AG20443 (cell line): ENCODE measurements at regions not wholly inside any gene's neighbourhood (a gene's known extent, or its start where the extent isn't known, plus 50 kb on each side); places are given as distances from the start of the nearest gene placed in this dataset.
"Not testable (repeated sequence)": the region's sequence is repeated elsewhere in the genome, so short reads cannot be mapped to it uniquely, and the experiment has no call there.

Experiments
- DNase-seq: peaks from one replicate; pipeline ENCODE4 v3.0.0; 2012; ENCODE audit warnings: low spot score, mixed read lengths

GRCh38 chrX:112367065-112367464 lies 284.5 kb upstream of the TRPC5 start:
- DNase-seq = no peak

GRCh38 chrX:112359906-112360305 lies 277.3 kb upstream of the TRPC5 start:
- no peak for DNase-seq

- no peak for DNase-seq
These were observed 273.4 kb upstream of the TRPC5 start for GRCh38 chrX:112355931-112356330.

GRCh38 chrX:112341598-112341997 lies 259.0 kb upstream of the TRPC5 start:
- peak; percentile 10 for DNase-seq

- no peak for DNase-seq
These were observed 230.6 kb upstream of the TRPC5 start for GRCh38 chrX:112313201-112313600.

- no peak for DNase-seq
These were observed 223.5 kb upstream of the TRPC5 start for GRCh38 chrX:112306027-112306426.

- DNase-seq = no peak
These were observed 197.4 kb upstream of the TRPC5 start for GRCh38 chrX:112279940-112280339.

- DNase-seq = no peak
These were observed 188.4 kb upstream of the TRPC5 start for GRCh38 chrX:112270991-112271390.

GRCh38 chrX:112266136-112266535 lies 183.6 kb upstream of the TRPC5 start:
- no peak for DNase-seq

GRCh38 chrX:112259375-112259774 lies 176.8 kb upstream of the TRPC5 start:
- DNase-seq = no peak

- no peak for DNase-seq
These were observed 172.3 kb upstream of the TRPC5 start for GRCh38 chrX:112254896-112255295.

GRCh38 chrX:112247714-112248113 lies 165.1 kb upstream of the TRPC5 start:
- DNase-seq = no peak

- no peak for DNase-seq
These were observed 153.0 kb upstream of the TRPC5 start for GRCh38 chrX:112235547-112235946.

- no peak for DNase-seq
These were observed 150.6 kb upstream of the TRPC5 start for GRCh38 chrX:112233164-112233563.

GRCh38 chrX:112226795-112227194 lies 144.2 kb upstream of the TRPC5 start:
- not testable (repeated sequence) for DNase-seq

- no peak for DNase-seq
These were observed 140.8 kb upstream of the TRPC5 start for GRCh38 chrX:112223391-112223790.

GRCh38 chrX:112218388-112218787 lies 135.8 kb upstream of the TRPC5 start:
- no peak for DNase-seq

- DNase-seq = peak; percentile 54
These were observed 128.9 kb upstream of the TRPC5 start for GRCh38 chrX:112211459-112211858.

GRCh38 chrX:112197840-112198239 lies 115.3 kb upstream of the TRPC5 start:
- no peak for DNase-seq

- no peak for DNase-seq
These were observed 108.1 kb upstream of the TRPC5 start for GRCh38 chrX:112190646-112191045.

GRCh38 chrX:112181361-112181760 lies 98.8 kb upstream of the TRPC5 start:
- DNase-seq = not testable (repeated sequence)

- no peak for DNase-seq
These were observed 81.8 kb upstream of the TRPC5 start for GRCh38 chrX:112164420-112164819.

GRCh38 chrX:112163906-112164305 lies 81.3 kb upstream of the TRPC5 start:
- peak; percentile 45 for DNase-seq

GRCh38 chrX:112148397-112148796 lies 65.8 kb upstream of the TRPC5 start:
- no peak for DNase-seq

- DNase-seq = peak; percentile 30
These were observed 64.6 kb upstream of the TRPC5 start for GRCh38 chrX:112147206-112147605.
